ENCODE measurements at regions not wholly inside any gene's neighbourhood (a gene's known extent, or its start where the extent isn't known, plus 50 kb on each side); places are given as distances from the start of the nearest gene placed in this dataset.
"Not testable (repeated sequence)": the region's sequence is repeated elsewhere in the genome, so short reads cannot be mapped to it uniquely, and the experiment has no call there.

GRCh38 chr14:30355431-30355913 is 203.5 kb upstream of the G2E3 start:
- Mint-ChIP-seq H3K36me3 (ENCODE audit: low read depth) (no peaks in the 10 kb centered on the region), H3K9me3 (no peaks in the 10 kb centered on the region), H3K4me1 (ENCODE audit: low read depth) (peaks cover 10% of the 10 kb centered on the region), H3K4me3 (no peak overlapping the region), H3K27me3 (ENCODE audit: low read depth) (no peaks in the 10 kb centered on the region), H3K27ac (peak overlapping the region; percentile 27)
- peak; percentile 58 for DNase-seq (ENCODE audit: low spot score)

GRCh38 chr14:30356438-30357202 is 202.3 kb upstream of the G2E3 start:
- no peak for DNase-seq (ENCODE audit: low spot score)
- Mint-ChIP-seq H3K9me3 (no peaks in the 10 kb centered on the region), H3K27ac (no peak overlapping the region), H3K4me3 (no peak overlapping the region), H3K4me1 (ENCODE audit: low read depth) (peaks cover 10% of the 10 kb centered on the region), H3K36me3 (ENCODE audit: low read depth) (no peaks in the 10 kb centered on the region), H3K27me3 (ENCODE audit: low read depth) (no peaks in the 10 kb centered on the region)

DNA sequence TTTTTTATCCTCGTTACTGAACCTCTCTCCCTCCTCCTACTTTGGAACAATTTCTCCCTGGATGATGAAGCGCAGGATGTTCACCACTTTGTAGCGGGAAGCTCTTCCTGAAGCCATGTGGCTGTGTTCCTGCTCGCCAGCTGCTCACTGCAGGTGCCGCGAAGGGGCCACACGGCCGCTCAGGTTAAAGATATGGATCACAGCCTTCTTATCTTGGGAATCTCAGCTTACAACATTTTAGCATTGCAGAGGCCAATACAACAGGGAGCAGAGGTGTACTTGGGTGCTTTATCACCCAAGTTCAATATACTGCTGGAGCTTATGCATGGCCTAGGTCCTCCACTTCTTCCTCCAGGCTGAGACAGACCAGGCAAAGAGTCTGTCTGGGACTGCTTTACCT is 201.2 kb upstream of the G2E3 start:
- no peaks in the 10 kb centered on the region for H3K9me3 Mint-ChIP-seq
- H3K27me3 Mint-ChIP-seq (ENCODE audit: low read depth) = no peaks in the 10 kb centered on the region
- H3K4me1 Mint-ChIP-seq (ENCODE audit: low read depth) = peaks cover 10% of the 10 kb centered on the region
- H3K36me3 Mint-ChIP-seq (ENCODE audit: low read depth) = no peaks in the 10 kb centered on the region
- no peak overlapping the region for H3K27ac Mint-ChIP-seq
- DNase-seq (ENCODE audit: low spot score) = no peak
- no peak overlapping the region for H3K4me3 Mint-ChIP-seq

GRCh38 chr14:30362369-30363218 is 196.4 kb upstream of the G2E3 start:
- no peak for DNase-seq (ENCODE audit: low spot score)
- Mint-ChIP-seq H3K9me3 (no peaks in the 10 kb centered on the region), H3K27ac (no peak overlapping the region), H3K4me1 (ENCODE audit: low read depth) (no peaks in the 10 kb centered on the region), H3K4me3 (no peak overlapping the region), H3K36me3 (ENCODE audit: low read depth) (no peaks in the 10 kb centered on the region), H3K27me3 (ENCODE audit: low read depth) (no peaks in the 10 kb centered on the region)

GRCh38 chr14:30363219-30363880 is 195.6 kb upstream of the G2E3 start:
- H3K36me3 Mint-ChIP-seq (ENCODE audit: low read depth); H3K4me3 Mint-ChIP-seq; H3K4me1 Mint-ChIP-seq (ENCODE audit: low read depth); H3K9me3 Mint-ChIP-seq; H3K27me3 Mint-ChIP-seq (ENCODE audit: low read depth); DNase-seq (ENCODE audit: low spot score); H3K27ac Mint-ChIP-seq: not testable (repeated sequence)

GRCh38 chr14:30369502-30370180 is 189.3 kb upstream of the G2E3 start:
- Mint-ChIP-seq H3K4me3 (no peak overlapping the region), H3K36me3 (ENCODE audit: low read depth) (no peaks in the 10 kb centered on the region), H3K9me3 (no peaks in the 10 kb centered on the region), H3K27ac (no peak overlapping the region), H3K4me1 (ENCODE audit: low read depth) (no peaks in the 10 kb centered on the region), H3K27me3 (ENCODE audit: low read depth) (peaks cover 7% of the 10 kb centered on the region)
- DNase-seq (ENCODE audit: low spot score) = no peak

DNA sequence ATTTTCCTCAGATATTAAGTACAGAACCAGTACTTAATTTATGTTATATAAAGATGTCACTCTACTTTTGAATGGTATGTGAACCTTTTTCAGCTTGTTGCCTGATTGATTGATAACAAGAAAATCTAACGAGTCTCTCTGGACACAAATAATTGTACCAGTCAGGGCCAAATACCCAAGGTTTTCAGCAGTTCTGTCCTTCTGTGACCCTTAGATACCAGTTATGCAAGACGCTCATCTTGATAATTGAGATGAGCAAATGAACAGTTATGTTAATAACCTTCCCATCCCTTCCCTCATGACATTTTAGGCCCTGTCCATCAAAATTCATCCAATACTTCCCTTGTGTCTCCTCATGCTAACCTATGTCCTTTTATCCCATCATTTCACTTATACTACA is 185.9 kb upstream of the G2E3 start:
- Mint-ChIP-seq H3K9me3 (no peaks in the 10 kb centered on the region), H3K36me3 (ENCODE audit: low read depth) (no peaks in the 10 kb centered on the region), H3K4me3 (no peak overlapping the region), H3K4me1 (ENCODE audit: low read depth) (no peaks in the 10 kb centered on the region), H3K27ac (no peak overlapping the region), H3K27me3 (ENCODE audit: low read depth) (peaks cover 7% of the 10 kb centered on the region)
- no peak for DNase-seq (ENCODE audit: low spot score)

DNA sequence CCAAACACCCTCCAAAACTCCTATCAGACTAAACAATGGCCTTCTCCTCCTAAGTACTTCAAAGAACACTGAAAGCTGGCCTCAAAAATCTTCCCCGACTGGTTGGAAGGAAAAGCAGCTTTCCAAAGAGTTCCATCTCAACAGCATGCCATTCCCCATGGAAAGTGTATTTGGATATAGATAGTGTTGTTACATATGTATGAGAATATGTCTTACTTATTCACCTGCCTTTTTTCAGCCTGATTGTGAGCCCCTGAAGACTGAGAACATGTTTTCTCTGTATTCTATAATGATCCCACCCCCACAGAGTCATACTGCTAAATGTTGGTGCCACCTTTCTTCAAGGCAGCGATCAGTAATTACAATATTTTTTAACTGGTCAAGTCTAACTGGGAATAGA is 185.4 kb upstream of the G2E3 start:
- no peak for DNase-seq (ENCODE audit: low spot score)
- Mint-ChIP-seq H3K27me3 (ENCODE audit: low read depth) (peaks cover 7% of the 10 kb centered on the region), H3K4me3 (no peak overlapping the region), H3K36me3 (ENCODE audit: low read depth) (no peaks in the 10 kb centered on the region), H3K9me3 (no peaks in the 10 kb centered on the region), H3K27ac (no peak overlapping the region), H3K4me1 (ENCODE audit: low read depth) (no peaks in the 10 kb centered on the region)

GRCh38 chr14:30375296-30375892 is 183.6 kb upstream of the G2E3 start:
- Mint-ChIP-seq H3K4me3 (no peak overlapping the region), H3K9me3 (no peaks in the 10 kb centered on the region), H3K4me1 (ENCODE audit: low read depth) (no peaks in the 10 kb centered on the region), H3K27me3 (ENCODE audit: low read depth) (peaks cover 11% of the 10 kb centered on the region), H3K27ac (no peak overlapping the region), H3K36me3 (ENCODE audit: low read depth) (no peaks in the 10 kb centered on the region)
- DNase-seq (ENCODE audit: low spot score) = peak; percentile 45

GRCh38 chr14:30381861-30382480 is 177.0 kb upstream of the G2E3 start:
- H3K9me3 Mint-ChIP-seq = no peaks in the 10 kb centered on the region
- H3K4me1 Mint-ChIP-seq (ENCODE audit: low read depth) = no peaks in the 10 kb centered on the region
- no peak overlapping the region for H3K27ac Mint-ChIP-seq
- no peak for DNase-seq (ENCODE audit: low spot score)
- no peak overlapping the region for H3K4me3 Mint-ChIP-seq
- H3K27me3 Mint-ChIP-seq (ENCODE audit: low read depth) = peaks cover 16% of the 10 kb centered on the region
- H3K36me3 Mint-ChIP-seq (ENCODE audit: low read depth) = no peaks in the 10 kb centered on the region

DNA sequence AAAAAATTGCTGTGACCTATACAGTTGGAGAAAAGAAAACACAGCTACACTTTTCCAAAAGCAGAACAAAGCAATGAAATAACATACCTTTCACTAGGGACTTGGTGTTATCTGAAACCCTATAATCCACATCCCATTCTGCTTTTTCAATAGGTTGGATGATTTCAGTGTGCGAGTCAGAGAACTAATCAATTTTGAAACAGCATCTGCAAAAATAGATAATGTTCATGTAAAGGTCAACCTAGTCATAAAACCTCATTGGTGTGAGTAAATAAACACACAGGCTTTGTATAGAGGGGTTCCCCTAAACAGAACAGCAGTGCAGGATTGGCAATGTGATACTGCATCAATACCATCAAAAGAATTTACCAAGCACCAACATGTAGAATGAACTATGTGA is 173.0 kb upstream of the G2E3 start:
- H3K27ac Mint-ChIP-seq = no peak overlapping the region
- H3K36me3 Mint-ChIP-seq (ENCODE audit: low read depth) = no peaks in the 10 kb centered on the region
- H3K9me3 Mint-ChIP-seq = no peaks in the 10 kb centered on the region
- H3K4me1 Mint-ChIP-seq (ENCODE audit: low read depth) = no peaks in the 10 kb centered on the region
- no peak for DNase-seq (ENCODE audit: low spot score)
- peaks cover 10% of the 10 kb centered on the region for H3K27me3 Mint-ChIP-seq (ENCODE audit: low read depth)
- H3K4me3 Mint-ChIP-seq = no peak overlapping the region

DNA sequence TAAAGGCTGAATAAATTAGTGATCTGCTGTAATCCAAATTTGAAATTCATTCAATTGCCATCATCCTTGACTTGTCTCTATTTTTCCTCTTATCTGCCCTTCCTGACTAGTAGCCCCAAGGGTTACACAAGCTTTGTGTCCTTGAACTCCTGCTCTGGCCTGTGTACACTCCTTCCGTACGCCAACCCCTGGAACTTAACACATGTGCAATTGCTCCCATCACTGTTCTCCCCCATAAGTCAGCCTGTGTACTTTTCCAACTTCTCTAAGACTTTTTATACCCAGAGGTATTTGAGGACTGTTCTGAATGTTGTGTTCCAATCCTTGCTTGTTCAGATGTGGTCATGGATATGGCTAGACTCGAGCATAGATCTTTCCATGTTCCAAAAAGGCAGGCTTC is 171.1 kb upstream of the G2E3 start:
- Mint-ChIP-seq H3K27ac (no peak overlapping the region), H3K36me3 (ENCODE audit: low read depth) (no peaks in the 10 kb centered on the region), H3K27me3 (ENCODE audit: low read depth) (peaks cover 10% of the 10 kb centered on the region), H3K9me3 (no peaks in the 10 kb centered on the region), H3K4me3 (no peak overlapping the region), H3K4me1 (ENCODE audit: low read depth) (no peaks in the 10 kb centered on the region)
- DNase-seq (ENCODE audit: low spot score) = no peak
